ENCODE measurements at regions not wholly inside any gene's neighbourhood (a gene's known extent, or its start where the extent isn't known, plus 50 kb on each side); places are given as distances from the start of the nearest gene placed in this dataset.

GRCh38 chr15:31803388-31803884, 226.9 kb upstream of the CHRNA7 start:
- no peak overlapping the region for H3K4me3 Mint-ChIP-seq
- H3K4me1 Mint-ChIP-seq (ENCODE audit: unreplicated experiment) = no peaks in the 10 kb centered on the region
- H3K27me3 Mint-ChIP-seq = no peaks in the 10 kb centered on the region
- TF ChIP-seq, protein P1, sequence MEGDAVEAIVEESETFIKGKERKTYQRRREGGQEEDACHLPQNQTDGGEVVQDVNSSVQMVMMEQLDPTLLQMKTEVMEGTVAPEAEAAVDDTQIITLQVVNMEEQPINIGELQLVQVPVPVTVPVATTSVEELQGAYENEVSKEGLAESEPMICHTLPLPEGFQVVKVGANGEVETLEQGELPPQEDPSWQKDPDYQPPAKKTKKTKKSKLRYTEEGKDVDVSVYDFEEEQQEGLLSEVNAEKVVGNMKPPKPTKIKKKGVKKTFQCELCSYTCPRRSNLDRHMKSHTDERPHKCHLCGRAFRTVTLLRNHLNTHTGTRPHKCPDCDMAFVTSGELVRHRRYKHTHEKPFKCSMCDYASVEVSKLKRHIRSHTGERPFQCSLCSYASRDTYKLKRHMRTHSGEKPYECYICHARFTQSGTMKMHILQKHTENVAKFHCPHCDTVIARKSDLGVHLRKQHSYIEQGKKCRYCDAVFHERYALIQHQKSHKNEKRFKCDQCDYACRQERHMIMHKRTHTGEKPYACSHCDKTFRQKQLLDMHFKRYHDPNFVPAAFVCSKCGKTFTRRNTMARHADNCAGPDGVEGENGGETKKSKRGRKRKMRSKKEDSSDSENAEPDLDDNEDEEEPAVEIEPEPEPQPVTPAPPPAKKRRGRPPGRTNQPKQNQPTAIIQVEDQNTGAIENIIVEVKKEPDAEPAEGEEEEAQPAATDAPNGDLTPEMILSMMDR (conservative IDR thresholded peaks at IDR 0.05) = no peak
- no peaks in the 10 kb centered on the region for H3K9me3 Mint-ChIP-seq
- no peaks in the 10 kb centered on the region for H3K36me3 Mint-ChIP-seq
- no peak overlapping the region for H3K27ac Mint-ChIP-seq
- DNase-seq (ENCODE audit: extremely low spot score, unreplicated experiment) = no peak

GRCh38 chr15:31805090-31805662, 225.1 kb upstream of the CHRNA7 start:
- no peak overlapping the region for H3K27ac Mint-ChIP-seq
- no peaks in the 10 kb centered on the region for H3K4me1 Mint-ChIP-seq (ENCODE audit: unreplicated experiment)
- TF ChIP-seq, protein P1 (conservative IDR thresholded peaks at IDR 0.05) = no peak
- H3K27me3 Mint-ChIP-seq = no peaks in the 10 kb centered on the region
- no peak overlapping the region for H3K4me3 Mint-ChIP-seq
- H3K36me3 Mint-ChIP-seq = no peaks in the 10 kb centered on the region
- no peak for DNase-seq (ENCODE audit: extremely low spot score, unreplicated experiment)
- H3K9me3 Mint-ChIP-seq = no peaks in the 10 kb centered on the region

DNA sequence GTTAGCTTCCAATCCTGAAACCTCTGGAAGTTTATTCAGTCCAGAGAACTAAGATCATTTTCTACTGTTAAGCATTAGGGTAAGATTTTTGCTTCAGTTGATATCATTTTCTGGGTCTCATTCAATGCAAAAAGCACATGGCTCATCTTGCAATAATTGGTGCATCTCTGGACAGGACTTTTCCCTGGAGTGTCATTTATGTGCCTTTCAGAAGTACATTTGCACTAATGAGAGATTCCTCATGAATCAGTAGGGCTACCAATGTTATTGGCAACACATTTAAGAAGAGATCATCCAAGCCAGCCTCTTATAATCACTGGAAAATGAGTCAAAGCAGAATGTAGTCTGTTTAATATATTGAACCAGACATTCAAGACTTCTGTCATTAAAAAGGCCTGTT, 224.2 kb upstream of the CHRNA7 start:
- no peaks in the 10 kb centered on the region for H3K4me1 Mint-ChIP-seq (ENCODE audit: unreplicated experiment)
- H3K4me3 Mint-ChIP-seq = no peak overlapping the region
- no peaks in the 10 kb centered on the region for H3K9me3 Mint-ChIP-seq
- TF ChIP-seq, protein P1 (conservative IDR thresholded peaks at IDR 0.05) = no peak
- no peaks in the 10 kb centered on the region for H3K27me3 Mint-ChIP-seq
- DNase-seq (ENCODE audit: extremely low spot score, unreplicated experiment) = no peak
- no peaks in the 10 kb centered on the region for H3K36me3 Mint-ChIP-seq
- H3K27ac Mint-ChIP-seq = no peak overlapping the region

- TF ChIP-seq, protein P1 (conservative IDR thresholded peaks at IDR 0.05) = no peak
- H3K27ac Mint-ChIP-seq = no peak overlapping the region
- no peak overlapping the region for H3K4me3 Mint-ChIP-seq
- no peak for DNase-seq (ENCODE audit: extremely low spot score, unreplicated experiment)
- no peaks in the 10 kb centered on the region for H3K36me3 Mint-ChIP-seq
- no peaks in the 10 kb centered on the region for H3K27me3 Mint-ChIP-seq
- H3K4me1 Mint-ChIP-seq (ENCODE audit: unreplicated experiment) = no peaks in the 10 kb centered on the region
- H3K9me3 Mint-ChIP-seq = no peaks in the 10 kb centered on the region
Observed at GRCh38 chr15:31811641-31812040, 218.7 kb upstream of the CHRNA7 start.

GRCh38 chr15:31814082-31814481, 216.2 kb upstream of the CHRNA7 start:
- Mint-ChIP-seq H3K36me3 (no peaks in the 10 kb centered on the region), H3K27ac (no peak overlapping the region), H3K27me3 (no peaks in the 10 kb centered on the region), H3K9me3 (no peaks in the 10 kb centered on the region), H3K4me1 (ENCODE audit: unreplicated experiment) (no peaks in the 10 kb centered on the region), H3K4me3 (no peak overlapping the region)
- DNase-seq (ENCODE audit: extremely low spot score, unreplicated experiment) = no peak
- TF ChIP-seq, protein P1 (conservative IDR thresholded peaks at IDR 0.05) = no peak

Measured in type B pancreatic cell (in vitro differentiated cells).